HG02943 (cell line): ENCODE measurements at regions not wholly inside any gene's neighbourhood (a gene's known extent, or its start where the extent isn't known, plus 50 kb on each side); places are given as distances from the start of the nearest gene placed in this dataset.

Source experiments
- ATAC-seq: cut with Tn5 transposase; IDR thresholded peaks from one replicate; pipeline ENCODE4 v1.9.1; 2021; ENCODE audit warnings: mild to moderate bottlenecking, low read depth, moderate library complexity; ENCODE audit not compliant: unreplicated experiment

- ATAC-seq, result no peak
Observed at GRCh38 chr7:116340943-116341907, 130.9 kb downstream of the TES start.

- ATAC-seq, result no peak
Observed at GRCh38 chr7:116342125-116342524, 131.8 kb downstream of the TES start.

- no peak for ATAC-seq
Observed at GRCh38 chr7:116347151-116347832, 137.0 kb downstream of the TES start.

GRCh38 chr7:116348346-116348745 lies 138.0 kb downstream of the TES start:
- no peak for ATAC-seq

GRCh38 chr7:116351966-116352365 lies 141.6 kb downstream of the TES start:
- no peak for ATAC-seq

- ATAC-seq, result no peak
Observed at GRCh38 chr7:116353647-116354046, 143.3 kb downstream of the TES start.

- ATAC-seq, result no peak
Observed at GRCh38 chr7:116354171-116354545, 143.8 kb downstream of the TES start.

GRCh38 chr7:116354546-116355423 lies 144.4 kb downstream of the TES start:
- no peak for ATAC-seq

- no peak for ATAC-seq
Observed at GRCh38 chr7:116355424-116355765, 144.1 kb upstream of the CAV2 start.

GRCh38 chr7:116356333-116356965 lies 143.1 kb upstream of the CAV2 start:
- ATAC-seq, result no peak

- no peak for ATAC-seq
Observed at GRCh38 chr7:116356979-116357378, 142.6 kb upstream of the CAV2 start.

GRCh38 chr7:116357781-116358670 lies 141.5 kb upstream of the CAV2 start:
- ATAC-seq, result no peak

- ATAC-seq, result no peak
Observed at GRCh38 chr7:116361767-116362166, 137.8 kb upstream of the CAV2 start.

GRCh38 chr7:116363637-116364432 lies 135.7 kb upstream of the CAV2 start:
- no peak for ATAC-seq

GRCh38 chr7:116364469-116364868 lies 135.1 kb upstream of the CAV2 start:
- ATAC-seq, result no peak

- ATAC-seq, result no peak
Observed at GRCh38 chr7:116365797-116366196, 133.7 kb upstream of the CAV2 start.

GRCh38 chr7:116367171-116367813 lies 132.2 kb upstream of the CAV2 start:
- ATAC-seq, result no peak

GRCh38 chr7:116368965-116369364 lies 130.6 kb upstream of the CAV2 start:
- no peak for ATAC-seq
